GM23338 (cell line): ENCODE measurements at regions not wholly inside any gene's neighbourhood (a gene's known extent, or its start where the extent isn't known, plus 50 kb on each side); places are given as distances from the start of the nearest gene placed in this dataset.

ENCODE experiments used
- EZH2 ChIP-seq: fragments of 200-600 bp; sonication (generic); IDR thresholded peaks from one replicate; pipeline ENCODE4 v1.8.0; 2017; ENCODE audit warnings: antibody characterized with exemption, mild to moderate bottlenecking, low read depth; ENCODE audit not compliant: unreplicated experiment
- EZH2phosphoT487 ChIP-seq: fragments of 200-600 bp; sonication (generic); IDR thresholded peaks from one replicate; pipeline ENCODE4 v1.8.1; 2018; ENCODE audit warnings: antibody characterized with exemption; ENCODE audit not compliant: unreplicated experiment
- POLR2AphosphoS5 ChIP-seq: IDR thresholded peaks from 2 replicates; pipeline ENCODE4 v1.6.1; 2016; ENCODE audit warnings: antibody characterized with exemption, low read depth
- ZNF331 ChIP-seq: fragments of 250-450 bp; sonication (Bioruptor Pico); IDR thresholded peaks from 2 replicates; pipeline ENCODE4 v1.5.0; 2020; ENCODE audit warnings: low read depth, mild to moderate bottlenecking, moderate library complexity
- TF ChIP-seq, protein P1 (sequence below), 2 experiments: fragments of 200-600 bp in 1 of 2; sonication (generic) in 1 of 2; conservative IDR thresholded peaks; 2 replicates each; pipeline versions ENCODE4 v1.5.1 to v1.6.1; 2016 to 2017; ENCODE audit warnings: antibody characterized with exemption in 2 of 2, low read depth in 2 of 2, mild to moderate bottlenecking in 2 of 2, moderate library complexity in 1 of 2
- TF ChIP-seq, protein P2 (sequence below): IDR thresholded peaks from one replicate; pipeline ENCODE4 v1.6.1; 2018; ENCODE audit warnings: antibody characterized with exemption; ENCODE audit not compliant: unreplicated experiment

DNA sequence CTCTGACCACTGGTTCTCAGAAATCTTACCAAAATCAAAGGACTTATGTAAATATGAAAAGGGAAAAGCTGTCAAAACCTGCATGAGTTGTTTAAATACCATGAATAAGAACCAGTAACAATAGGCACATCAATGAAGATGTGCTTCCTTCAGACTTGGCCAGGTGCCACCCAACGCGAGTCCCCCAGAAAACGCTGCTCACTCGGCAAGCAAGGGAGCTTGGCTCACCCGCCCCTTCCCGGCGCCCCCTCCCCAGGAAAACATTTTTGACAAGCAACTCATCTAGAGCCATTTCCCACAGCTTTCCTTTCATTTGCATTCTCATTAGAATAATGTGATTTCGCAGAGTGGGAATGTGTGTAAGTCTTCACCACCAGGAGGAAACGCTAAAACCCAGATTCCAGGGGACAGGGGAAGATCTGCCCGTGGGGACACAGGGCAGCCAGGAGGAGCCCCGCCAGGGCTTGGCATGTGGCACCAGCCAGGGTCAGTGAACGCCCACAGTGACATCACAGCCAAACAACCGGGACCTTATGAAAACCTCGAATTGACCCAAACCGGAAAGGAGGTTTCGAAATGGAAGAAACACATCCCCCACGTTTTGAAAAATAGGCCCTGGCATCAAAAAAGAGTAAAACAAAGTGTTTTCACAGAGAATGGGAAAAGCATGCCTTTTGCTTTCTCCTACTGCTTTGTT lies 366.2 kb upstream of the TSHZ3 start:
- TF ChIP-seq, protein P1, sequence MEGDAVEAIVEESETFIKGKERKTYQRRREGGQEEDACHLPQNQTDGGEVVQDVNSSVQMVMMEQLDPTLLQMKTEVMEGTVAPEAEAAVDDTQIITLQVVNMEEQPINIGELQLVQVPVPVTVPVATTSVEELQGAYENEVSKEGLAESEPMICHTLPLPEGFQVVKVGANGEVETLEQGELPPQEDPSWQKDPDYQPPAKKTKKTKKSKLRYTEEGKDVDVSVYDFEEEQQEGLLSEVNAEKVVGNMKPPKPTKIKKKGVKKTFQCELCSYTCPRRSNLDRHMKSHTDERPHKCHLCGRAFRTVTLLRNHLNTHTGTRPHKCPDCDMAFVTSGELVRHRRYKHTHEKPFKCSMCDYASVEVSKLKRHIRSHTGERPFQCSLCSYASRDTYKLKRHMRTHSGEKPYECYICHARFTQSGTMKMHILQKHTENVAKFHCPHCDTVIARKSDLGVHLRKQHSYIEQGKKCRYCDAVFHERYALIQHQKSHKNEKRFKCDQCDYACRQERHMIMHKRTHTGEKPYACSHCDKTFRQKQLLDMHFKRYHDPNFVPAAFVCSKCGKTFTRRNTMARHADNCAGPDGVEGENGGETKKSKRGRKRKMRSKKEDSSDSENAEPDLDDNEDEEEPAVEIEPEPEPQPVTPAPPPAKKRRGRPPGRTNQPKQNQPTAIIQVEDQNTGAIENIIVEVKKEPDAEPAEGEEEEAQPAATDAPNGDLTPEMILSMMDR (conservative IDR thresholded peaks at IDR 0.05; ENCODE audit: low read depth in 2 of 2): no peak
- TF ChIP-seq POLR2AphosphoS5 (no peak), EZH2phosphoT487 (no peak), EZH2 (no peak), ZNF331 (CRISPR knock-in tag) (no peak)
- TF ChIP-seq, protein P2, sequence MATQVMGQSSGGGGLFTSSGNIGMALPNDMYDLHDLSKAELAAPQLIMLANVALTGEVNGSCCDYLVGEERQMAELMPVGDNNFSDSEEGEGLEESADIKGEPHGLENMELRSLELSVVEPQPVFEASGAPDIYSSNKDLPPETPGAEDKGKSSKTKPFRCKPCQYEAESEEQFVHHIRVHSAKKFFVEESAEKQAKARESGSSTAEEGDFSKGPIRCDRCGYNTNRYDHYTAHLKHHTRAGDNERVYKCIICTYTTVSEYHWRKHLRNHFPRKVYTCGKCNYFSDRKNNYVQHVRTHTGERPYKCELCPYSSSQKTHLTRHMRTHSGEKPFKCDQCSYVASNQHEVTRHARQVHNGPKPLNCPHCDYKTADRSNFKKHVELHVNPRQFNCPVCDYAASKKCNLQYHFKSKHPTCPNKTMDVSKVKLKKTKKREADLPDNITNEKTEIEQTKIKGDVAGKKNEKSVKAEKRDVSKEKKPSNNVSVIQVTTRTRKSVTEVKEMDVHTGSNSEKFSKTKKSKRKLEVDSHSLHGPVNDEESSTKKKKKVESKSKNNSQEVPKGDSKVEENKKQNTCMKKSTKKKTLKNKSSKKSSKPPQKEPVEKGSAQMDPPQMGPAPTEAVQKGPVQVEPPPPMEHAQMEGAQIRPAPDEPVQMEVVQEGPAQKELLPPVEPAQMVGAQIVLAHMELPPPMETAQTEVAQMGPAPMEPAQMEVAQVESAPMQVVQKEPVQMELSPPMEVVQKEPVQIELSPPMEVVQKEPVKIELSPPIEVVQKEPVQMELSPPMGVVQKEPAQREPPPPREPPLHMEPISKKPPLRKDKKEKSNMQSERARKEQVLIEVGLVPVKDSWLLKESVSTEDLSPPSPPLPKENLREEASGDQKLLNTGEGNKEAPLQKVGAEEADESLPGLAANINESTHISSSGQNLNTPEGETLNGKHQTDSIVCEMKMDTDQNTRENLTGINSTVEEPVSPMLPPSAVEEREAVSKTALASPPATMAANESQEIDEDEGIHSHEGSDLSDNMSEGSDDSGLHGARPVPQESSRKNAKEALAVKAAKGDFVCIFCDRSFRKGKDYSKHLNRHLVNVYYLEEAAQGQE: no peak
